ENCODE measurements at regions not wholly inside any gene's neighbourhood (a gene's known extent, or its start where the extent isn't known, plus 50 kb on each side); places are given as distances from the start of the nearest gene placed in this dataset.

- TF ChIP-seq CTCF (IDR thresholded peaks at IDR 0.05 in 4 of 5, conservative IDR thresholded peaks at IDR 0.05 in 1 of 5) (no peak), POLR2A (IDR thresholded peaks at IDR 0.05) (no peak)
Observed at GRCh38 chr11:92125321-92125720, 99.3 kb upstream of the FAT3 start.
